TTC549 (cell line): ENCODE measurements at regions not wholly inside any gene's neighbourhood (a gene's known extent, or its start where the extent isn't known, plus 50 kb on each side); places are given as distances from the start of the nearest gene placed in this dataset.
"Not testable (repeated sequence)": the region's sequence is repeated elsewhere in the genome, so short reads cannot be mapped to it uniquely, and the experiment has no call there.

Experiments used
- FAIRE-seq: peaks from 2 replicates; lab custom pipeline; 2012; peaks lifted over from hg19 to GRCh38; lab: Jason Lieb, UNC

DNA sequence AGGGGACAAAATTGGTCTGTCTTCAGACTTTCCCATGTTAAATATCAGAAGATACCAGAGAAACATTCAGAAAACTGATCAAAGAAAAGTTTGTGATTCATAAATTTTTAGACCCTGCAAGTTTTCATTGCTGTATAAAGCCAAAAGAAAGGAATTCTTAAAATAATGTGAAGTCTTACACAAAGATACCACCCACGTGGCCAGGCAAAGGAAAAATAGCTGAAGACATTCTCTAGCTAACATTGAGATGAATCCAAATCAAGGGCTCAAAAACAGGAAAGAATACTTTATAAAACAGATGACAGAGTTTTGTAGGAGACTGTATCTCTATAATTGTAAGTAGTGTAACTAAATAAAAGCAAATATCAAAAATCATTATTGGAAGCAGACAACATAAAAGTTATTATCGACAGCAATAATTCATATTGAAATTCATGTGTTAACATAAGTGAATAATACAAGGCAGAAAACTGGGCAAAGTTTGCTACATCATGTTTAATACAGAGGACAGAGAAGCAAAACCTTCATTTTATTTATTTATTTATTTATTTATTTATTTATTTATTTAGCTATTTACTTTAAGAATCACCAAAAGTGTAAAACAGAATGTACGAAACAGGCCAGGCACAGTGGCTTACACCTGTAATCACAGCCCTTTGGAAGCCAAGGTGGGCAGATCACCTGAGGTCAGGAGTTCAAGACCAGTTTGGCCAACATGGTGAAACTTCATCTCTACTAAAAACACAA, 204.6 kb upstream of the SLIT2 start:
- FAIRE-seq: no peak

DNA sequence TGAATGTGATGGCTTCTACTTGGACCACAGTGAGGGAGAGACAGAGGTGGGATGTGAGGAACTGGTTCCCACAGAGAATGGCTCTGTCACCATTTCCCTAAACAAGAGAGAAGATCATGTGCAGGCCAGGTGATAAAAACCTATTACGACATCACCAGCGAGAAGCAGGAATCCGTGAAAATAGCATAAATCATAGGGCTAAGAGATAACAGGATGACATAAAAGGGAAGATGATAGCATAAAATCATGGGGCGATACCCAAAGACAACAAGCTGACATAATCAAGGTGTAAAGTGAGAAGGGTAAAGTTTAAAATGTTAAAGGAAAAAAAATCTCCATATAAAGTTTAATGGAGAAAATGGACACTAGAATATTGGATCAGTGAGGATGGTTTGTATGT, 205.5 kb upstream of the SLIT2 start:
- FAIRE-seq: no peak

DNA sequence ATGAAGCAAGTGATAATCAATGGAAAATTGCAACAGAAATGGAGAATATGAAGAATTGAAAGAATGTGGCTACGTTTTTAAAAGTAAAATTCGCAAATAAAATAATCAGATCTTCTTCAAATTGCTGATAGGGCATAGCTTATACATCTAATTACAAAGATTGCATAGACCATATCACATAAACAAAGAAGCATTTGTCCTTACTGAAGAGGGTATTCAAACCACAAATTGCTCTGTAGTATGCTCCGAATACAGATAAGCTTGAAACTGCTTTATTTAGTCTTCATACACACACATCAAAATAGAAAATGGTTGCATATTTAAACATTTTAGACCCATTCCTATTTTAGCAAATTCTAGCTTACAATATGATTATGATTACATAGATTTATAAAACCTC, 206.7 kb upstream of the SLIT2 start:
- FAIRE-seq: no peak

DNA sequence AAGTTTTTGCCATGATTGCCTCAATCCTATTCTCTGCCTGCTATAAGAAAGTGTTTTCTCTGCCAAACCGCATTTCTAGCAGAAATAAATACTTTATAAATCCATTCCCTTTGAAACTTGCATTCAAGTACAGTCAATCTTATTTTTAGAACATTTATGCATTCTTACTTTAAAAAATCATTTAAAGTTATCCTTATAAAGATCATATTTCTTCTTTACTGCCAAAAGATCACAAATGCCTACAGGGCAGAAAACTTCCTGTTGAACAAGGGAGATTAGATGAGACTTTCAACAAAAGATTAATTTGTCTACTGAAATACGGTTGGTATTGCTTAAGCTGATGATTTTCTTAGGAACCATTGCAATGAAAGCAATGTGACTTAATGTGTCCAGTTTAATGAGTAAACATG, 207.2 kb upstream of the SLIT2 start:
- FAIRE-seq: no peak

GRCh38 chr4:20043991-20044390, 207.7 kb upstream of the SLIT2 start:
- no peak for FAIRE-seq

DNA sequence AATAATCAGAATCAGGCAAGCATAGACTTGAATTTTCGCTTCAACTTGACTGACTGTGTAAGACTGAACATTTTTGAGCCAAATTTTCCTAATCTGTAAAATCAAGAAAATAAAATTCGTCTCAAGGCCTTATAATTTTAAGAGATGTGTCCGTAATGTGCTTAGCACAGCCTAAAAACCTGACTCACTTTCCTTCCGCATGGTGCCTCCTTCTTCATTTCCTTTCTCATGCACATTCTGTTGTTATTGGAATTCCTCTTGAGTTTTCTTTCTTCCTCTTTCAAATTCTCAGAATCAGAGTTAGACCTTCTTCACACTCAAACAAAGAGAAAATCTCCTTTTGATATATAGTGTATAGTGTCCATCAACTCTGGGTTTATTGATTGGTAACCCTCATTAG, 208.9 kb upstream of the SLIT2 start:
- no peak for FAIRE-seq

DNA sequence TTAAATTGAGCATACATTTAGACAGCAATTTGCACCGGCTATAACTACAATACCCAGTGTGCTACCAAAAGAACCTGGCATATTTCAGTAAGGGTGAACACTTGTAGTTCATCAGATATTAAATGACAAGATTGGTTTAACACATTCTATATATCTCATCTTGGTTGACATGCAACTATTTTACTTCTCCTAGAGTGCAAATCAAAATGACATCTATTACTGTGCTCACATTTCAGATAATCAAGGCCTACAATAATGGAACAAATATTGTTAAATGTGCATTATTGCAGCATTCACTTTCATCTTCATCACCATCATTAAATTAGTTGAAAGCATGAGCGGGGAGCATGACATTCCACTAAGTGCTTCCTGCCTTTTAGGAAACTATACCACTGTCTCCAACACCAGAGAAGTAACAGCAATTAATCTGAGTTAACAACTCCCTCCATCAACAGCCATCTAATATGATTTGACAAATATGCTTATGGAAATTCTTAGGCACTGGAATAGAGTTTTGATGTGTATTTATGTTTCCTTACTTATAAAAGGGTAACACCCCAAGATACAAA, 209.8 kb upstream of the SLIT2 start:
- FAIRE-seq: no peak

DNA sequence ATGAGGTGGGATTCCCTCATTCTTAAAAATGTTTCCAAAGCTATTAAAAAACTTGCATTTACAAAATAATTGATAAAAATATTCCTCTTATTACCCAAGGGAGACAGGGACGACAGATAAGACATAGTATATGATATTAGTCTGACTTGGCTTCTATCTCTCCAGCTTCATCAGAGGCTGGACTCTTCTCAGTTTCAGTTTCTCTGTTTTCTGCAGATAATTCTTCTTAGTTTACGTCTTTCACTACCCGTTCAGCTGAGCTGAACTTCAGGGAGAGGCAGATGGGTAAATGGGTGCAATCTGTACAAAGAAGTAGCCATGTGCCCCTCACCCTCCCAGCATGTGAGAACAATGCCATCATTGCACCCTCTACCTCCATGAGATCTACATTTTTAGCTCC, 214.0 kb upstream of the SLIT2 start:
- no peak for FAIRE-seq

DNA sequence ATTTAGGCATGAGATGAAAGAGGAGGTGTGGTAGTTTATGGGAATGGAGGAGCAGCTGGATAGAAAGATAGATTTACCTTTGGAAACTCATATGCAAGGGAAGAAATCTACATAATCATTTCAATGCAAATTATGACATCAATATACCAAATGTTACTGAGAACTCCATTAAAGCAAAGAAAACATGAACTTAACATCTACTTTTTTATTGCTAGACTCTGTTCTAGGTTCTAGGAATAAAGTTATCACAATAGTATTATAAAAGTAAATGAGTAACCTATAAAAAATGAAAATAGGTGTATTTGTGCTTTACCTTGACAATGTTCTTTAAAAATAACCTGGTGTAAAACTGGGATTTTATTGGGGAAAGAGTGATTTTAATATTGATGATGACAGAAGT, 221.6 kb upstream of the SLIT2 start:
- FAIRE-seq: no peak

DNA sequence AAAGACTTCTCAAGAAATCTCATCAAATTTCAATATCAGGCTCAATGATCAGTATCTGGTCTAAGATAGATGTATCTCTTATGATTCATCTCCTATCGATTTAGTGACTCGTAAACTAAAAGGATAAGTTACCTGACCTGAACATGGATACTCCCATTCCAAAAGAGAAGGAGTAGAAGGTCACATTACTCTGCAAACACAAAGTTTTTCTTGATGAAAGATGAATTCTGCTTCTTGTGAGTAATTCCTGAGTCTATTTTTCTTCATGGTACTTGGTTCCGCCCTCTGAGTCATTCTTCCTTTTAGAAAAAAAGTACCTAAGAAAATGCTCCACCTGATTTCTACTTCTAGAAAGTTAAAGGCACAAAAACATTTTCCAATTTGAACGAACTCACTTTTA, 223.1 kb upstream of the SLIT2 start:
- no peak for FAIRE-seq

- no peak for FAIRE-seq
Observed at GRCh38 chr4:20026456-20026855, 225.2 kb upstream of the SLIT2 start.

DNA sequence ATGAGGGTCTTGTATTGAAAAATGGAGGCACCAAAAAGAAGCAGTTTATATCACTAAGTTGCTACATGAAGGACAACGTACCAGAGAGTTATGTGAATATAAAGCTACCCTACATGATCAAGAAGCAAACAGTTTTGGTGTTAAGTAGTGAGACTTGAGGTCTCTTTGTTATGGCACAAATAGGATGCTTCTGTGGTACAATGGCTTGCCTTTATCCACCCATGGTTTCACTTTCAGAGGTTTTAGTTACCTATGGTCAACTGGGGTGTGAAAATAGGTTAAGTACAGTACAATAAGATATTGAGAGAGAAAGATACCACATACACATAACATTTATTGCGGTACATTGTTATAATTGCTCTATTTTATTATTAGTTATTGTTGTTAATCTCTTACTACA, 229.2 kb upstream of the SLIT2 start:
- FAIRE-seq: no peak

DNA sequence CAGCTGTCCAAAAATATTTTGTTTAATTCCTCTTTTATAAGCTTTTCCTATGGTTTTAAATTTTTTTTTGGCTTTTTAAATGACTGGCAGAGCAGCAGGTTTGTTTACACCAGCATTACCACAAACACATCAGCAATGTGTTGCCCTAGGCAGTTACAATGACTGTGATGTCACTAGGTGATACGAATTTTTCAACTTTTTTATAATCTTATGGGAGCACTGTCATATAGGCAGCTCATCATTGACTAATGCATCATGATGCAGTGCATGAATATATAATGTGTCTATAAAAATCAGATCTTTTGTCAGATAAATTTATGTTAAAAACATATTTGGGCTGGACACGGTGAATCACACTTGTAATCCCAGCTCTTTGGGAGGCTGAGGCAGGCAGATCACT, 231.6 kb upstream of the SLIT2 start:
- FAIRE-seq: no peak

- no peak for FAIRE-seq
Observed at GRCh38 chr4:20019310-20020015, 232.2 kb upstream of the SLIT2 start.

GRCh38 chr4:20017777-20018115, 234.0 kb upstream of the SLIT2 start:
- FAIRE-seq: no peak

DNA sequence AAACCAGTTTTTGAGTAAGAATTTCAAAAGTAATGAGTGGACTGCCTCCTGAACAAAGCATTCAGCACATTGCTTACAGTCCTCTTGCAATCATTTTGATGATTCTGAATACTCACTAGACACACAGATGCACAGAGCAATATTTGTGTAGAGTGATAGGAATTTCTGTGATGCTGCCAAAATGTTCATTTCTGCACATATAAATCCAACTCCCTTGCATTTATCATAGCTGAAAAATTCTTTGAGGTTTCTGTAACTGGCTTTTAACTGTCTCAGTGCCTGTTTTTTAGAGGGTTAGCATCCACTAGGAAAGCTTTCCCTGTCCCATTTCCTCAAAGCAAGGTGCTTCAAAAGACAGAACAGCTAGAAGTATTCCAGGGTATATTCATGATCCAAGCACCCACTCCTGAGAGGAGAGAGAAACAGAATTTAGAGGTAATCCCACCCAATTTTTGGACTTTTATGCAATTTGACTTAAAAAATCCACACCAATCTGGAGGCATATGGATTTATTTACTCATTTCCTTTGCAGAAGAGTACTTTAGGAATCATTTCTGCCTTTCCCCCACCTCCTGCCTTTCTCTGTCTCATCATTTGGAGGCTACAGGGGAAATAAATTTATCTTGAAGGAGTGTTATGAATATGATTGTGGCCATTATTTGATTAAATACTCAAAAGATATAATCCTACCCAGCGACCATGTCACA, 234.5 kb upstream of the SLIT2 start:
- FAIRE-seq: no peak

- FAIRE-seq: no peak
Observed at GRCh38 chr4:20015636-20016224, 236.0 kb upstream of the SLIT2 start.

DNA sequence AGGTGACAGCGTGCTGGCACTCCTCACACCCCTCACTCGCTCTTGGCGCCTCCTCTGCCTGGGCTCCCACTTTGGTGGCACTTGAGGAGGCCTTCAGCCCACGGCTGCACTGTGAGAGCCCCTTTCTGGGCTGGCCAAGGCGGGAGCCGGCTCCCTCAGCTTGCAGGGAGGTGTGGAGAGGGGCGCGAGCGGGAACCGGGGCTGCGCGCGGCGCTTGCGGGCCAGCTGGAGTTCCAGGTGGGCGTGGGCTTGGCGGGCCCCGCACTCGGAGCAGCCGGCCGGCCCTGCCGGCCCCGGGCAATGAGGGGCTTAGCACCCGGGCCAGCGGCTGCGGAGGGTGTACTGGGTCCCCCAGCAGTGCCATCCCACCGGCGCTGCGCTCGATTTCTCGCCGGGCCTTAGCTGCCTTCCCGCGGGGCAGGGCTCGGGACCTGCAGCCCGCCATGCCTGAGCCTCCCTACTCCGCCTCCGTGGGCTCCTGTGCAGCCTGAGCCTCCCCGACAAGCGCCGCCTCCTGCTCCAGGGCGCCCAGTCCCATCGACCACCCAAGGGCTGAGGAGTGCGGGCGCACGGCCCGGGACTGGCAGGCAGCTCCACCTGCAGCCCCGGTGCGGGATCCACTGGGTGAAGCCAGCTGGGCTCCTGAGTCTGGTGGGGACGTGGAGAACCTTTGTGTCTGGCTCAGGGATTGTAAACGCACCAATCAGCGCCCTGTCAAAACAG, 247.7 kb upstream of the SLIT2 start:
- not testable (repeated sequence) for FAIRE-seq

DNA sequence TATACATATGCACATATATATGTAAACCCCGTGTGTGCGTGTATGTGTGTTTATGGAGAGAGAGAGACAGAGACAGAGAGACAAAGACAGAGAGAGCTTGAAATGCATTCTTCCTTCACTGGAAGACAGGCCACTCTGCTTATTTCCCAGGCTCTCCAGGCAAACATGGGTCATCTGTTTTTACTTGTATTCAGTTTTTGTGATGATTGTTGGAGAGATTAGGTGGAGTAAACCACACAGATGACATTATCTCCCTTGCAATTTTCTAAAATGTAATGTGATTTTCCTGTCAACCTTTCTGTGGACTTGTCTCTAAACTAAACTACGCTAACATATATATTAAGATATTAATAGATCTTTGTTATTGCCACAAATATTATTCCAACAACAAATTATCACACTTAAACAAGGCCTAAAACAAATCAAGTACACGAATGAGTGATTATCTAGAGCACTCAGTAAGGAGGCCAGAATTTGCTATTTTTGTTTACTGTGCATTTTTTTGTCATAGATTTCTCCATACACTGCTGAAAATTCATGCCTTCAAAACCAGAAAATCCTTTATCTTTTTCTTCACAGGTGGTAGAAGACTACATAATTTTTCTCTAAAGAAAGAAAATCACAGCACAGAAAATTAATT, 251.8 kb upstream of the SLIT2 start:
- FAIRE-seq: no peak

DNA sequence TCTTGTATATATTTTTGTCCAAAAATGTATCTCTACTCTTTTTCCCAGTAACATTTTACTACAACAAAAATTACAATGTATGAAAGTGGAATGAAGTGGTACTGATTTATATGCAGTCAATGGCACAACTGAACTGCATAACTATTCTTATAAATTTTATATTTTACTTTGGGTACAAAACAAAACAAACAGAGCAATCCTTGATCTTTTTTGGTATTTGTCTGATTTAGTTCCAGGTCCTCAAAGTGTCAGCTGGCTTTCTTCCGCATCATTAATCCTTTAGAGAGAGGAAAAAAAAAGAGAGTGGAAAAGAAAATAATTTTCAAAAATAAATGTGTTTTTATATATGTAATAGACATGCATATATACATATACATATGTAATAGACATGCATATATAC, 252.4 kb upstream of the SLIT2 start:
- no peak for FAIRE-seq

DNA sequence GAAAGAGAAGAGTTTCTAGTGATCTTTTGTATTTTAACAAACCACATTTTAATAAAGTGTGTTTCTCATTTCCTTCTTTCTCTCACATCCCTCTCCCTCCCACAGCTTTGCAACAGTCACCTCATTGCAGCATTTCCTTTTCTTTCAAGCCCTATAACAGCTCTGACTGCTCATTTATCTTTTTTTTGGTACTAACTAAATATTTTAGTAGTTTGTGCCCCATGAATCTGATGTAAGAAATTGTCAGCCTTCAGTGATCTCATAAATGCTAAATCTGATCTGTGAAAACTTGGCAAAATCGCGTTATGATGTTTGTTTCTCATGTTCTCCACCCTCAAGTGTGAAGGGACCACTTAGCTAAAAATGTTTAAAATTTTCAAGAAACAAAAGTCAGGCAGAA, 258.5 kb upstream of the SLIT2 start:
- no peak for FAIRE-seq
